Neural cell (in vitro differentiated cells): ENCODE measurements at regions not wholly inside any gene's neighbourhood (a gene's known extent, or its start where the extent isn't known, plus 50 kb on each side); places are given as distances from the start of the nearest gene placed in this dataset.

Source experiments
- H2AFZ ChIP-seq: fragments of 200-600, 300-800 bp; sonication (generic), shearing (Covaris generic); 2 replicates; pipeline ENCODE4 v1.6.0; 2014; ENCODE audit warnings: low read depth, mild to moderate bottlenecking, antibody characterized with exemption, low read length, moderate library complexity
- H3F3A ChIP-seq: fragments of 200-600 bp; shearing (Covaris generic); 2 replicates; pipeline ENCODE4 v1.6.1; 2016; ENCODE audit warnings: mild to moderate bottlenecking, moderate library complexity, mixed read lengths, antibody characterized with exemption, low read length; ENCODE audit not compliant: insufficient read depth, poor library complexity, severe bottlenecking
- H3K27ac ChIP-seq: fragments of 200-600, 300-800 bp; sonication (generic), shearing (Covaris generic); 2 replicates; pipeline ENCODE4 v1.5.1; 2014; ENCODE audit warnings: mild to moderate bottlenecking, low read length, moderate library complexity
- H3K27me3 ChIP-seq: fragments of 300-800, 200-600 bp; sonication (generic), shearing (Covaris generic); 2 replicates; pipeline ENCODE4 v1.6.0; 2014; ENCODE audit warnings: mild to moderate bottlenecking, low read depth, low read length, moderate library complexity; ENCODE audit not compliant: insufficient read depth
- H3K36me3 ChIP-seq: fragments of 300-800, 200-600 bp; sonication (generic), shearing (Covaris generic); 2 replicates; pipeline ENCODE4 v1.5.1; 2014; ENCODE audit warnings: mild to moderate bottlenecking, antibody characterized with exemption, low read length, moderate library complexity; ENCODE audit not compliant: insufficient read depth
- H3K4me2 ChIP-seq: fragments of 300-800, 200-600 bp; sonication (generic), shearing (Covaris generic); 2 replicates; pipeline ENCODE4 v1.6.0; 2014; ENCODE audit warnings: mild to moderate bottlenecking, low read length
- H3K4me3 ChIP-seq: fragments of 300-800, 200-600 bp; sonication (generic), shearing (Covaris generic); 2 replicates; pipeline ENCODE4 v1.5.1; 2014; ENCODE audit warnings: mild to moderate bottlenecking, low read length, moderate library complexity
- H3K79me2 ChIP-seq: fragments of 200-600 bp; shearing (Covaris generic); replicated peaks from 2 replicates; pipeline ENCODE4 v1.6.0; 2014; ENCODE audit warnings: mild to moderate bottlenecking, low read length, moderate library complexity; ENCODE audit not compliant: insufficient read depth
- H3K9ac ChIP-seq: fragments of 300-800, 200-600 bp; sonication (generic), shearing (Covaris generic); 2 replicates; pipeline ENCODE4 v1.6.1; 2016; ENCODE audit warnings: mild to moderate bottlenecking, low read length, mixed read lengths
- H3K9me2 ChIP-seq: fragments of 200-600 bp; shearing (Covaris generic); 2 replicates; pipeline ENCODE4 v1.6.1; 2016; ENCODE audit warnings: mild to moderate bottlenecking, low read length, mixed read lengths; ENCODE audit not compliant: insufficient read depth
- H3K9me3 ChIP-seq: fragments of 200-600, 300-800 bp; sonication (generic), shearing (Covaris generic); 2 replicates; pipeline ENCODE4 v1.6.1; 2016; ENCODE audit warnings: mild to moderate bottlenecking, mixed run types, low read length, moderate library complexity, mixed read lengths
- H4K20me1 ChIP-seq: fragments of 200-600 bp; shearing (Covaris generic); 2 replicates; pipeline ENCODE4 v1.6.1; 2016; ENCODE audit warnings: mild to moderate bottlenecking, mixed run types; ENCODE audit not compliant: insufficient read depth
- EP300 ChIP-seq: fragments of 450-650 bp; conservative IDR thresholded peaks from 2 replicates; pipeline ENCODE4 v1.6.1; 2014; ENCODE audit warnings: antibody characterized with exemption, mild to moderate bottlenecking, moderate library complexity; ENCODE audit not compliant: poor library complexity, severe bottlenecking
- EZH2 ChIP-seq: fragments of 200-600, 300-800 bp; shearing (Covaris generic), sonication (generic); IDR thresholded peaks from 2 replicates; pipeline ENCODE4 v1.6.1; 2014; ENCODE audit warnings: antibody characterized with exemption, low read length, borderline replicate concordance, mild to moderate bottlenecking; ENCODE audit not compliant: insufficient read depth, poor library complexity, severe bottlenecking
- MXI1 ChIP-seq: fragments of 450-650 bp; conservative IDR thresholded peaks from 2 replicates; pipeline ENCODE4 v1.6.1; 2014; ENCODE audit warnings: antibody characterized with exemption, mild to moderate bottlenecking; ENCODE audit not compliant: poor library complexity, severe bottlenecking
- POLR2AphosphoS5 ChIP-seq: IDR thresholded peaks from 2 replicates; pipeline ENCODE4 v1.6.1; 2012
- RAD21 ChIP-seq: fragments of 450-650 bp; conservative IDR thresholded peaks from 2 replicates; pipeline ENCODE4 v1.6.1; 2014; ENCODE audit warnings: antibody characterized with exemption, mild to moderate bottlenecking, moderate library complexity
- SMC3 ChIP-seq: fragments of 450-650 bp; conservative IDR thresholded peaks from 2 replicates; pipeline ENCODE4 v1.6.1; 2014; ENCODE audit warnings: antibody characterized with exemption, mild to moderate bottlenecking, moderate library complexity; ENCODE audit not compliant: poor library complexity
- TAF1 ChIP-seq: IDR thresholded peaks from 2 replicates; pipeline ENCODE4 v1.6.1; 2012; ENCODE audit warnings: low read depth
- TF ChIP-seq, protein P1 (sequence below): IDR thresholded peaks from 2 replicates; pipeline ENCODE4 v1.6.1; 2012; ENCODE audit warnings: borderline replicate concordance
- TF ChIP-seq, protein P2 (sequence below): fragments of 450-650 bp; IDR thresholded peaks from 2 replicates; pipeline ENCODE4 v1.5.1; 2014; ENCODE audit warnings: antibody characterized with exemption, mild to moderate bottlenecking, moderate library complexity; ENCODE audit not compliant: poor library complexity, severe bottlenecking

DNA sequence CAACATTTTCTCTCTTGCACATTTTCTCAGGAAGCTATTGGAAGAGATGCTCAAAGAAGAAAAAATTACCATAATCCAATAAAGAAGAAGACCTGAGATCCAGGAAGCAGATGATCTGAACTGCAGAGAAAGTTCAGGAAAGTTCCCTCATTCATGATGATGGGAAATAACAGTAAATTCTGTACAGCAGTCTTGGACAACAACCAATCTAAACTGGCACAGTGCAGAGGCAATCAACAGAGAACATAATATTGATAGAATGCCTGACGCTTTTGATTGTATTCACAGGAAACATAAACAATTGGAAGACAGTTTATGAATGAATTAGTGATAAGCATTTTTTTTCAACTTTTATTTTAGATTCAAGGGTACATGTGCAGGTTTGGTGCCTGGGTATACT lies 428.9 kb downstream of the KCTD8 start:
- Histone ChIP-seq H3K9me3 (no peaks in the 10 kb centered on the region), H3K36me3 (no peaks in the 10 kb centered on the region), H3K79me2 (no peaks in the 10 kb centered on the region), H3K9me2 (no peaks in the 10 kb centered on the region), H3K27ac (no peak overlapping the region), H3F3A (no peaks in the 10 kb centered on the region), H2AFZ (no peak overlapping the region), H3K4me2 (no peak overlapping the region), H3K27me3 (no peaks in the 10 kb centered on the region), H4K20me1 (no peaks in the 10 kb centered on the region), H3K4me3 (no peak overlapping the region), H3K9ac (no peak overlapping the region)
- TF ChIP-seq, protein P1, sequence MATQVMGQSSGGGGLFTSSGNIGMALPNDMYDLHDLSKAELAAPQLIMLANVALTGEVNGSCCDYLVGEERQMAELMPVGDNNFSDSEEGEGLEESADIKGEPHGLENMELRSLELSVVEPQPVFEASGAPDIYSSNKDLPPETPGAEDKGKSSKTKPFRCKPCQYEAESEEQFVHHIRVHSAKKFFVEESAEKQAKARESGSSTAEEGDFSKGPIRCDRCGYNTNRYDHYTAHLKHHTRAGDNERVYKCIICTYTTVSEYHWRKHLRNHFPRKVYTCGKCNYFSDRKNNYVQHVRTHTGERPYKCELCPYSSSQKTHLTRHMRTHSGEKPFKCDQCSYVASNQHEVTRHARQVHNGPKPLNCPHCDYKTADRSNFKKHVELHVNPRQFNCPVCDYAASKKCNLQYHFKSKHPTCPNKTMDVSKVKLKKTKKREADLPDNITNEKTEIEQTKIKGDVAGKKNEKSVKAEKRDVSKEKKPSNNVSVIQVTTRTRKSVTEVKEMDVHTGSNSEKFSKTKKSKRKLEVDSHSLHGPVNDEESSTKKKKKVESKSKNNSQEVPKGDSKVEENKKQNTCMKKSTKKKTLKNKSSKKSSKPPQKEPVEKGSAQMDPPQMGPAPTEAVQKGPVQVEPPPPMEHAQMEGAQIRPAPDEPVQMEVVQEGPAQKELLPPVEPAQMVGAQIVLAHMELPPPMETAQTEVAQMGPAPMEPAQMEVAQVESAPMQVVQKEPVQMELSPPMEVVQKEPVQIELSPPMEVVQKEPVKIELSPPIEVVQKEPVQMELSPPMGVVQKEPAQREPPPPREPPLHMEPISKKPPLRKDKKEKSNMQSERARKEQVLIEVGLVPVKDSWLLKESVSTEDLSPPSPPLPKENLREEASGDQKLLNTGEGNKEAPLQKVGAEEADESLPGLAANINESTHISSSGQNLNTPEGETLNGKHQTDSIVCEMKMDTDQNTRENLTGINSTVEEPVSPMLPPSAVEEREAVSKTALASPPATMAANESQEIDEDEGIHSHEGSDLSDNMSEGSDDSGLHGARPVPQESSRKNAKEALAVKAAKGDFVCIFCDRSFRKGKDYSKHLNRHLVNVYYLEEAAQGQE: no peak

- H3K27ac ChIP-seq: no peak overlapping the region
- H3K4me2 ChIP-seq: no peak overlapping the region
- no peaks in the 10 kb centered on the region for H3K79me2 ChIP-seq
- H3K36me3 ChIP-seq: no peaks in the 10 kb centered on the region
- TF ChIP-seq TAF1 (no peak), MXI1 (no peak), POLR2AphosphoS5 (no peak), SMC3 (no peak), EZH2 (no peak), RAD21 (no peak), EP300 (no peak)
- TF ChIP-seq, protein P2, sequence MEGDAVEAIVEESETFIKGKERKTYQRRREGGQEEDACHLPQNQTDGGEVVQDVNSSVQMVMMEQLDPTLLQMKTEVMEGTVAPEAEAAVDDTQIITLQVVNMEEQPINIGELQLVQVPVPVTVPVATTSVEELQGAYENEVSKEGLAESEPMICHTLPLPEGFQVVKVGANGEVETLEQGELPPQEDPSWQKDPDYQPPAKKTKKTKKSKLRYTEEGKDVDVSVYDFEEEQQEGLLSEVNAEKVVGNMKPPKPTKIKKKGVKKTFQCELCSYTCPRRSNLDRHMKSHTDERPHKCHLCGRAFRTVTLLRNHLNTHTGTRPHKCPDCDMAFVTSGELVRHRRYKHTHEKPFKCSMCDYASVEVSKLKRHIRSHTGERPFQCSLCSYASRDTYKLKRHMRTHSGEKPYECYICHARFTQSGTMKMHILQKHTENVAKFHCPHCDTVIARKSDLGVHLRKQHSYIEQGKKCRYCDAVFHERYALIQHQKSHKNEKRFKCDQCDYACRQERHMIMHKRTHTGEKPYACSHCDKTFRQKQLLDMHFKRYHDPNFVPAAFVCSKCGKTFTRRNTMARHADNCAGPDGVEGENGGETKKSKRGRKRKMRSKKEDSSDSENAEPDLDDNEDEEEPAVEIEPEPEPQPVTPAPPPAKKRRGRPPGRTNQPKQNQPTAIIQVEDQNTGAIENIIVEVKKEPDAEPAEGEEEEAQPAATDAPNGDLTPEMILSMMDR: no peak
- TF ChIP-seq, protein P1: no peak
- no peaks in the 10 kb centered on the region for H3K27me3 ChIP-seq
- H3K9me3 ChIP-seq: no peaks in the 10 kb centered on the region
- no peak overlapping the region for H3K4me3 ChIP-seq
- H3K9me2 ChIP-seq: no peaks in the 10 kb centered on the region
- no peaks in the 10 kb centered on the region for H3F3A ChIP-seq
- H2AFZ ChIP-seq: no peak overlapping the region
- H3K9ac ChIP-seq: no peak overlapping the region
- no peaks in the 10 kb centered on the region for H4K20me1 ChIP-seq
Observed at GRCh38 chr4:44025376-44026020, 423.1 kb downstream of the KCTD8 start.
